Suprapubic skin (tissue), 3 donors: ENCODE measurements at regions not wholly inside any gene's neighbourhood (a gene's known extent, or its start where the extent isn't known, plus 50 kb on each side); places are given as distances from the start of the nearest gene placed in this dataset.

Experiments
- CTCF ChIP-seq, 2 donors: fragments of 200-600 bp in 1 of 2; fragments of 450-650 bp in 1 of 2; sonication (generic) in 1 of 2; IDR thresholded peaks; one replicate each; pipeline ENCODE4 v1.5.1; 2016 to 2019; ENCODE audit warnings: antibody characterized with exemption in 2 of 2, mild to moderate bottlenecking in 1 of 2, moderate library complexity in 1 of 2
- POLR2AphosphoS5 ChIP-seq, 3 donors: sonication (generic); formaldehyde crosslinking; IDR thresholded peaks; one replicate each; pipeline ENCODE4 v1.6.1; 2017; ENCODE audit warnings: antibody characterized with exemption in 3 of 3

- no peak for TF ChIP-seq CTCF (IDR thresholded peaks at IDR 0.05)
- peak in 1 of 3 donors; percentile 29 for TF ChIP-seq POLR2AphosphoS5 (IDR thresholded peaks at IDR 0.05)
Measured at GRCh38 chr11:15865212-15865987, 490.9 kb downstream of the SOX6 start.
